Ishikawa (cell line): ENCODE measurements at regions not wholly inside any gene's neighbourhood (a gene's known extent, or its start where the extent isn't known, plus 50 kb on each side); places are given as distances from the start of the nearest gene placed in this dataset.

Experiments used
- CEBPB ChIP-seq: IDR thresholded peaks from 2 replicates; pipeline ENCODE4 v1.6.1; 2012
- CREB1 ChIP-seq: IDR thresholded peaks from 2 replicates; pipeline ENCODE4 v1.6.1; 2012; ENCODE audit warnings: low read depth
- EGR1 ChIP-seq: IDR thresholded peaks from 2 replicates; pipeline ENCODE4 v1.6.1; 2012
- EP300 ChIP-seq: IDR thresholded peaks from 2 replicates; pipeline ENCODE4 v1.6.1; 2012; ENCODE audit warnings: borderline replicate concordance
- FOXM1 ChIP-seq: IDR thresholded peaks from 2 replicates; pipeline ENCODE4 v1.6.1; 2012; ENCODE audit warnings: low read depth, borderline replicate concordance
- NFIC ChIP-seq: IDR thresholded peaks from 2 replicates; pipeline ENCODE4 v1.6.1; 2012
- RAD21 ChIP-seq: IDR thresholded peaks from 2 replicates; pipeline ENCODE4 v1.6.1; 2012; ENCODE audit warnings: low read depth
- TAF1 ChIP-seq: IDR thresholded peaks from 2 replicates; pipeline ENCODE4 v1.6.1; 2012; ENCODE audit warnings: low read depth, mild to moderate bottlenecking
- TCF12 ChIP-seq: IDR thresholded peaks from 2 replicates; pipeline ENCODE4 v1.6.1; 2012; ENCODE audit warnings: low read depth
- TEAD4 ChIP-seq: IDR thresholded peaks from 2 replicates; pipeline ENCODE4 v1.6.1; 2012
- USF1 ChIP-seq: IDR thresholded peaks from 2 replicates; pipeline ENCODE4 v1.6.1; 2012
- YY1 ChIP-seq: IDR thresholded peaks from 2 replicates; pipeline ENCODE4 v1.6.1; 2012; ENCODE audit warnings: low read depth
- ZBTB7A ChIP-seq: IDR thresholded peaks from 2 replicates; pipeline ENCODE4 v1.6.1; 2012; ENCODE audit warnings: low read depth
- TF ChIP-seq, protein P1 (sequence below): IDR thresholded peaks from 2 replicates; pipeline ENCODE4 v1.6.1; 2012
- TF ChIP-seq, protein P2 (sequence below): IDR thresholded peaks from 2 replicates; pipeline ENCODE4 v1.6.1; 2012; ENCODE audit warnings: low read depth, mild to moderate bottlenecking

DNA sequence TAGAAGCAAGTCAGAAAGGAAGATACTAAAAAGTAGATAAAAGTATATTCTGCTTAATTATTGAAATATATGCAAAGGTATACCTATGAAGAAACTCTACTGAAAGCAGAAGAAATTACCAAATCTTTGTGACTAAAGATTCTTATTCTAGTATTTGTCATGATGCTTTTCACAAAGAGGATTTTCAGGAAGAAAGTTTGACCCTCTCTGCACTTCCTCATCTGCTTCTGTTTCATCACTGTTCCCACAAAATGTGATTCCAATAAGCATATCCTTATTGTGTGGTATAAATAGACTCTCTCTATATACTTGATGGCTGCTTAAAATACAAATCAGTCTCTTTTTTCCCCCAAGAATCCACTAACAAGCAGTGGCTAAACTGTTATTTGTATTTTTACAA, 2139.6 kb upstream of the ACO1 start:
- no peak for TF ChIP-seq CEBPB
- TF ChIP-seq, protein P1, sequence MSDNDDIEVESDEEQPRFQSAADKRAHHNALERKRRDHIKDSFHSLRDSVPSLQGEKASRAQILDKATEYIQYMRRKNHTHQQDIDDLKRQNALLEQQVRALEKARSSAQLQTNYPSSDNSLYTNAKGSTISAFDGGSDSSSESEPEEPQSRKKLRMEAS: no peak
- TF ChIP-seq TEAD4: no peak
- no peak for TF ChIP-seq NFIC
- TF ChIP-seq RAD21: no peak
- no peak for TF ChIP-seq EGR1
- TF ChIP-seq TAF1: no peak

DNA sequence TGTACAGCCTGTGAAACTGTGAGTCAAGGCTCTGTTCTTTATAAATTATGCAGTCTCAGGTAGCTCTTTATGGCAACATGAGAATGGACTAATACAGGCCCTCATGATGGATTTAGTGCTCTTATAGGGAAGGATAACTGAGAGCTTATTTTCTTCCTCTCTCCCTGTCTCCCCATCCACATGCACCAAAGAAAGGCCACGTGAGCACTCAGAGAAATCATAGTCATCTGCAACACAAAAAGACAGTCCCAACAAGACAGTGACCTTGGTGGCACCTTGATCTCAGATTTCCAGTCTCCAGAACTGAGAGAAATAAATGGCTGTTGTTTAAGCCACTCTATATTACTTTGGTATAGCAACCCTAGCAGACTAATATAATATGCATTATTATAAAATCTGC, 2133.6 kb upstream of the ACO1 start:
- TF ChIP-seq CREB1: no peak

- TF ChIP-seq USF1: no peak
- TF ChIP-seq CEBPB: no peak
- no peak for TF ChIP-seq RAD21
- no peak for TF ChIP-seq FOXM1
- no peak for TF ChIP-seq ZBTB7A
- no peak for TF ChIP-seq CREB1
- no peak for TF ChIP-seq EP300
- TF ChIP-seq, protein P1: no peak
- no peak for TF ChIP-seq YY1
- TF ChIP-seq TAF1: no peak
- TF ChIP-seq, protein P2, sequence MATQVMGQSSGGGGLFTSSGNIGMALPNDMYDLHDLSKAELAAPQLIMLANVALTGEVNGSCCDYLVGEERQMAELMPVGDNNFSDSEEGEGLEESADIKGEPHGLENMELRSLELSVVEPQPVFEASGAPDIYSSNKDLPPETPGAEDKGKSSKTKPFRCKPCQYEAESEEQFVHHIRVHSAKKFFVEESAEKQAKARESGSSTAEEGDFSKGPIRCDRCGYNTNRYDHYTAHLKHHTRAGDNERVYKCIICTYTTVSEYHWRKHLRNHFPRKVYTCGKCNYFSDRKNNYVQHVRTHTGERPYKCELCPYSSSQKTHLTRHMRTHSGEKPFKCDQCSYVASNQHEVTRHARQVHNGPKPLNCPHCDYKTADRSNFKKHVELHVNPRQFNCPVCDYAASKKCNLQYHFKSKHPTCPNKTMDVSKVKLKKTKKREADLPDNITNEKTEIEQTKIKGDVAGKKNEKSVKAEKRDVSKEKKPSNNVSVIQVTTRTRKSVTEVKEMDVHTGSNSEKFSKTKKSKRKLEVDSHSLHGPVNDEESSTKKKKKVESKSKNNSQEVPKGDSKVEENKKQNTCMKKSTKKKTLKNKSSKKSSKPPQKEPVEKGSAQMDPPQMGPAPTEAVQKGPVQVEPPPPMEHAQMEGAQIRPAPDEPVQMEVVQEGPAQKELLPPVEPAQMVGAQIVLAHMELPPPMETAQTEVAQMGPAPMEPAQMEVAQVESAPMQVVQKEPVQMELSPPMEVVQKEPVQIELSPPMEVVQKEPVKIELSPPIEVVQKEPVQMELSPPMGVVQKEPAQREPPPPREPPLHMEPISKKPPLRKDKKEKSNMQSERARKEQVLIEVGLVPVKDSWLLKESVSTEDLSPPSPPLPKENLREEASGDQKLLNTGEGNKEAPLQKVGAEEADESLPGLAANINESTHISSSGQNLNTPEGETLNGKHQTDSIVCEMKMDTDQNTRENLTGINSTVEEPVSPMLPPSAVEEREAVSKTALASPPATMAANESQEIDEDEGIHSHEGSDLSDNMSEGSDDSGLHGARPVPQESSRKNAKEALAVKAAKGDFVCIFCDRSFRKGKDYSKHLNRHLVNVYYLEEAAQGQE: no peak
- TF ChIP-seq NFIC: no peak
- no peak for TF ChIP-seq TEAD4
- no peak for TF ChIP-seq TCF12
- TF ChIP-seq EGR1: no peak
Observed at GRCh38 chr9:30258094-30258493, 2126.3 kb upstream of the ACO1 start.

GRCh38 chr9:30280229-30280900, 2104.1 kb upstream of the ACO1 start:
- TF ChIP-seq CEBPB: no peak
- no peak for TF ChIP-seq RAD21
- TF ChIP-seq CREB1: no peak
- TF ChIP-seq, protein P1: no peak
- no peak for TF ChIP-seq FOXM1
- TF ChIP-seq EP300: no peak
- TF ChIP-seq TAF1: no peak
- TF ChIP-seq, protein P2: no peak
- no peak for TF ChIP-seq YY1
- no peak for TF ChIP-seq TCF12
- TF ChIP-seq EGR1: no peak
- no peak for TF ChIP-seq USF1
- TF ChIP-seq TEAD4: no peak

DNA sequence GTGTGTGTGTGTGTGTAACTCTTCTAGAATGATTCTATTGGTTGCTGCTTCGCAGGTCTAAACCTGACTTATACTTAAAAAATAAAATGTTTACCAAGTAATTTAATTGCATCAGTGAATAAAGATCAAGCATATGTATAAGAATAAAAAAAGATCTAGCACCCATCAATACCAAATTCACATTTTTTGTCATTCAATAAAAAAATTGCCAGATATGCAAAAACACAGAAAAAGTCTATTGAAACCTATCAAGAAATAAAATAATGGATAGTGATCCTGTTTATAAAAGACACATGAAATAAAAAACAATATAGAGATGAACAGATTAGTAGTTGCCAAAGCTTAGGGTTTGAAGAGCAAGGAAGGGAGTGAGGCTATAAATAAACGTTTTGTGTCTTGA, 2095.0 kb upstream of the ACO1 start:
- TF ChIP-seq, protein P1: no peak
- no peak for TF ChIP-seq CEBPB
- TF ChIP-seq CREB1: no peak
- TF ChIP-seq NFIC: no peak
- no peak for TF ChIP-seq ZBTB7A
- TF ChIP-seq USF1: no peak

DNA sequence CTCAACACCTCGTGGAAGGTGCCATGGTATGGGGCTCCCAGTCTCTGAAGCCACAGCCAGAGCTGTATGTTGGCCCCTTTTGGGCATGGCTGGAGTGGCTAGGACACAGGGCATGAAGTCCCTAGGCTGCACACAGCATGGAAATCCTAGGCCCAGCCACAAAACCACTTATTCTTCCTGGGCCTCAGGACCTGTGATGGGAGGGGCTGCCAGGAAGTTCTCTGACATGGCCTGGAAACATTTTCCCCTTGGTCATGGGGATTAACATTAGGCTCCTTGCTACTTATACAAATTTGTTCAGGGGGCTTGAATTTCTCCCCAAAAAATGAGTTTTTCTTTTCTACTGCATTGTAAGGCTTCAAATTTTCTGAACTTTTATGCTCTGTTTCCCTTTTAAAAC, 2091.2 kb upstream of the ACO1 start:
- TF ChIP-seq TEAD4: no peak
- TF ChIP-seq USF1: no peak
- TF ChIP-seq, protein P2: no peak
- TF ChIP-seq EGR1: no peak
- no peak for TF ChIP-seq CEBPB
- no peak for TF ChIP-seq YY1
- no peak for TF ChIP-seq FOXM1
- no peak for TF ChIP-seq EP300
- no peak for TF ChIP-seq TCF12
- TF ChIP-seq NFIC: no peak
- no peak for TF ChIP-seq CREB1
- TF ChIP-seq TAF1: no peak
